Suprapubic skin (tissue), 4 donors: ENCODE measurements at regions not wholly inside any gene's neighbourhood (a gene's known extent, or its start where the extent isn't known, plus 50 kb on each side); places are given as distances from the start of the nearest gene placed in this dataset.

ENCODE experiments used
- DNase-seq, 2 donors: peaks; one replicate each; pipeline ENCODE4 v3.0.0-alpha.2; 2019; ENCODE audit warnings: low spot score in 2 of 2
- H3K27ac ChIP-seq: fragments of 200-600 bp; sonication (generic); one replicate; pipeline ENCODE4 v1.5.1; 2019
- H3K27me3 ChIP-seq: fragments of 200-600 bp; sonication (generic); one replicate; pipeline ENCODE4 v1.5.1; 2019
- H3K36me3 ChIP-seq: fragments of 200-600 bp; sonication (generic); one replicate; pipeline ENCODE4 v1.5.1; 2019
- H3K4me1 ChIP-seq: fragments of 200-600 bp; sonication (generic); one replicate; pipeline ENCODE4 v1.5.1; 2019
- H3K4me3 ChIP-seq: fragments of 200-600 bp; sonication (generic); one replicate; pipeline ENCODE4 v1.5.1; 2019; ENCODE audit warnings: mild to moderate bottlenecking
- H3K9me3 ChIP-seq: fragments of 200-600 bp; sonication (generic); one replicate; pipeline ENCODE4 v1.5.1; 2019
- EP300 ChIP-seq: sonication (generic); formaldehyde crosslinking; IDR thresholded peaks from one replicate; pipeline ENCODE4 v1.6.1; 2017; ENCODE audit warnings: antibody characterized with exemption
- POLR2A ChIP-seq, 2 donors: fragments of 450-650 bp; IDR thresholded peaks; one replicate each; pipeline ENCODE4 v1.6.1; 2017; ENCODE audit warnings: antibody characterized with exemption in 2 of 2, mild to moderate bottlenecking in 2 of 2, moderate library complexity in 2 of 2
- POLR2AphosphoS5 ChIP-seq, 3 donors: sonication (generic); formaldehyde crosslinking; IDR thresholded peaks; one replicate each; pipeline ENCODE4 v1.6.1; 2017; ENCODE audit warnings: antibody characterized with exemption in 3 of 3
- WGBS: methylation state at CpG from one replicate; pipeline ENCODE4 v1.1.5; 2018; 5-methylcytosine and 5-hydroxymethylcytosine counted together
- TF ChIP-seq, protein P1 (sequence below), 2 donors: fragments of 200-600 bp in 1 of 2; fragments of 450-650 bp in 1 of 2; sonication (generic) in 1 of 2; IDR thresholded peaks; one replicate each; pipeline ENCODE4 v1.5.1; 2016 to 2019; ENCODE audit warnings: antibody characterized with exemption in 2 of 2, mild to moderate bottlenecking in 1 of 2, moderate library complexity in 1 of 2

- TF ChIP-seq POLR2A (IDR thresholded peaks at IDR 0.05) = no peak
- TF ChIP-seq, protein P1, sequence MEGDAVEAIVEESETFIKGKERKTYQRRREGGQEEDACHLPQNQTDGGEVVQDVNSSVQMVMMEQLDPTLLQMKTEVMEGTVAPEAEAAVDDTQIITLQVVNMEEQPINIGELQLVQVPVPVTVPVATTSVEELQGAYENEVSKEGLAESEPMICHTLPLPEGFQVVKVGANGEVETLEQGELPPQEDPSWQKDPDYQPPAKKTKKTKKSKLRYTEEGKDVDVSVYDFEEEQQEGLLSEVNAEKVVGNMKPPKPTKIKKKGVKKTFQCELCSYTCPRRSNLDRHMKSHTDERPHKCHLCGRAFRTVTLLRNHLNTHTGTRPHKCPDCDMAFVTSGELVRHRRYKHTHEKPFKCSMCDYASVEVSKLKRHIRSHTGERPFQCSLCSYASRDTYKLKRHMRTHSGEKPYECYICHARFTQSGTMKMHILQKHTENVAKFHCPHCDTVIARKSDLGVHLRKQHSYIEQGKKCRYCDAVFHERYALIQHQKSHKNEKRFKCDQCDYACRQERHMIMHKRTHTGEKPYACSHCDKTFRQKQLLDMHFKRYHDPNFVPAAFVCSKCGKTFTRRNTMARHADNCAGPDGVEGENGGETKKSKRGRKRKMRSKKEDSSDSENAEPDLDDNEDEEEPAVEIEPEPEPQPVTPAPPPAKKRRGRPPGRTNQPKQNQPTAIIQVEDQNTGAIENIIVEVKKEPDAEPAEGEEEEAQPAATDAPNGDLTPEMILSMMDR (IDR thresholded peaks at IDR 0.05) = no peak
- TF ChIP-seq POLR2AphosphoS5 (IDR thresholded peaks at IDR 0.05) = no peak
- no peak for TF ChIP-seq EP300
- DNase-seq = no peak
- Histone ChIP-seq H3K36me3 (no peaks in the 10 kb centered on the region), H3K4me1 (no peaks in the 10 kb centered on the region), H3K27ac (no peak overlapping the region), H3K4me3 (no peak overlapping the region), H3K9me3 (no peaks in the 10 kb centered on the region), H3K27me3 (peaks cover 3% of the 10 kb centered on the region)
- 78% methylated on average over 12 of the region's 12 CpGs for WGBS
Measured at GRCh38 chr2:523698-524270, 153.4 kb downstream of the TMEM18 start.

DNA sequence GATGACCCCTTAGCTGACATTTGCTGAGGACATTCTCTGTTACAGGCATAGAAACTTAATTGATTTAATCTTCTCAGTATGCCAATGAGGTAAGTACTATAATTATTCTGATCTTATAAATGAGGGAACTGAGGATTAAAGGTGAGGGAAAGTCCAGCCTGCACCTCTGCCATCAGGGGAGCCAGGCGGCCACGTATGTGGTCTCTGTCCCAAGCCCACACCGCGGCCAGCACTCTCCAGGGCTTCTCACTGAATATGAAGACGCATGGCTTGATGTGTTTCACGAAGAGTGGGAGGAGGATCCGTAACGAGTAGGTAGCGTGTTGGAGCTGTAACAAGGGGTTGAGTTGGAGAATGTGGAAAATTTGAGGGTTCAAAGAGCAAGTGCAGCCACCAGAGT lies 154.4 kb downstream of the TMEM18 start:
- Histone ChIP-seq H3K4me1 (no peaks in the 10 kb centered on the region), H3K9me3 (no peaks in the 10 kb centered on the region), H3K36me3 (no peaks in the 10 kb centered on the region), H3K27me3 (peaks cover 3% of the 10 kb centered on the region), H3K27ac (no peak overlapping the region), H3K4me3 (no peak overlapping the region)
- TF ChIP-seq POLR2A (IDR thresholded peaks at IDR 0.05) (no peak), POLR2AphosphoS5 (IDR thresholded peaks at IDR 0.05) (no peak), EP300 (no peak)
- TF ChIP-seq, protein P1 (IDR thresholded peaks at IDR 0.05) = no peak
- 96% methylated on average over 9 of the region's 9 CpGs for WGBS
- DNase-seq = no peak

GRCh38 chr2:521853-522530 lies 155.2 kb downstream of the TMEM18 start:
- TF ChIP-seq EP300 (no peak), POLR2AphosphoS5 (IDR thresholded peaks at IDR 0.05) (no peak), POLR2A (IDR thresholded peaks at IDR 0.05) (no peak)
- TF ChIP-seq, protein P1 (IDR thresholded peaks at IDR 0.05) = no peak
- 96% methylated on average over 31 of the region's 31 CpGs for WGBS
- DNase-seq = no peak

DNA sequence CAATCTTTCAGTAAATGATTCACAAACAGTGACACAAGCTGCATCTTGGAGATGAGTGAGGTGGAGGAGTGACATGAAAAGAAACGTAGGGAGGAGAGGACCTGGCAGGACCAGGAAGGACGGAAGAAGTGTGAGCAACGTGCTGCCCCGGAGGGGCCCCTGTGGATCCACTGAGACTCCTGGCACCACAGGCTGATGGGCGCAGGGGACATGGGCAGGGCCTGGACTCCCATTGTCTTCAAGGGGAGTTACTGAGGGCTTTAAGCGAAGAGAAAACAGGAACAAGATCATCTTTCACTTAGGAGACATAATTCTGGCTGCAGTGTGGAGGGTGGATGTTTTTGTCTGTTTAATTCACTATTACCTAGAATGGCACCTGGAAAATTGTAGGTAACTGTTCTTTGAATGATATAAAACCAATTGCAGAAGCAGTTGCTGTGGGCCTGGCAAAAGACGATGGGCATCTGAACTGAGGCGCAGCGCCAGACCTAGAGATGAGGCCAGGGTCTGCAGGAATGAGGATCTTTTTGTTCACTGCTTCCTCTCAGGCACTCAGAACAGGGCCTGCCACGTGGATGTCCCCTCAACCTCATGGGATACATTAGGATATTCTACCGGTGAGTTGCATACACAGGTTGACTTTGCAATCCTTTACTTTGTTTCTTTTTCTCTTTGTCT lies 156.4 kb downstream of the TMEM18 start:
- H3K27me3 ChIP-seq = peaks cover 3% of the 10 kb centered on the region
- no peak overlapping the region for H3K27ac ChIP-seq
- no peaks in the 10 kb centered on the region for H3K4me1 ChIP-seq
- WGBS = 92% methylated on average over 11 of the region's 11 CpGs
- H3K4me3 ChIP-seq = no peak overlapping the region
- DNase-seq = no peak
- no peaks in the 10 kb centered on the region for H3K9me3 ChIP-seq
- no peaks in the 10 kb centered on the region for H3K36me3 ChIP-seq
- no peak for TF ChIP-seq POLR2AphosphoS5 (IDR thresholded peaks at IDR 0.05)
- no peak for TF ChIP-seq EP300
- TF ChIP-seq POLR2A (IDR thresholded peaks at IDR 0.05) = no peak
- TF ChIP-seq, protein P1 (IDR thresholded peaks at IDR 0.05) = no peak

More at GRCh38 chr2:521853-522530, 155.2 kb downstream of the TMEM18 start:
- Histone ChIP-seq H3K4me1 (no peaks in the 10 kb centered on the region), H3K4me3 (no peak overlapping the region), H3K9me3 (no peaks in the 10 kb centered on the region), H3K27me3 (peaks cover 3% of the 10 kb centered on the region), H3K36me3 (no peaks in the 10 kb centered on the region), H3K27ac (no peak overlapping the region)

- H3K9me3 ChIP-seq = no peaks in the 10 kb centered on the region
- no peak for DNase-seq
- no peaks in the 10 kb centered on the region for H3K27me3 ChIP-seq
- H3K36me3 ChIP-seq = no peaks in the 10 kb centered on the region
- WGBS = 79% methylated on average over 5 of the region's 5 CpGs
- H3K4me3 ChIP-seq = no peak overlapping the region
- H3K27ac ChIP-seq = no peak overlapping the region
- no peaks in the 10 kb centered on the region for H3K4me1 ChIP-seq
- TF ChIP-seq POLR2A (IDR thresholded peaks at IDR 0.05) (no peak), EP300 (no peak), POLR2AphosphoS5 (IDR thresholded peaks at IDR 0.05) (no peak)
- TF ChIP-seq, protein P1 (IDR thresholded peaks at IDR 0.05) = no peak
Measured at GRCh38 chr2:516944-517343, 160.3 kb downstream of the TMEM18 start.
